Sigmoid colon (tissue), 4 donors: ENCODE measurements at regions not wholly inside any gene's neighbourhood (a gene's known extent, or its start where the extent isn't known, plus 50 kb on each side); places are given as distances from the start of the nearest gene placed in this dataset.

ENCODE experiments used
- CTCF ChIP-seq, 4 experiments: fragments of 450-650 bp in 3 of 4; fragments of 200-600 bp in 1 of 4; IDR thresholded peaks; one replicate each; pipeline ENCODE4 v1.5.1; 2016 to 2019; ENCODE audit warnings: antibody characterized with exemption in 4 of 4, mild to moderate bottlenecking in 3 of 4, moderate library complexity in 2 of 4
- EP300 ChIP-seq, 4 donors: sonication (generic); formaldehyde crosslinking; IDR thresholded peaks; one replicate each; pipeline ENCODE4 v1.6.1; 2017; ENCODE audit warnings: antibody characterized with exemption in 4 of 4
- POLR2A ChIP-seq, 2 donors: fragments of 450-650 bp; IDR thresholded peaks; one replicate each; pipeline ENCODE4 v1.6.1; 2016; ENCODE audit warnings: antibody characterized with exemption in 2 of 2, mild to moderate bottlenecking in 2 of 2, moderate library complexity in 2 of 2

DNA sequence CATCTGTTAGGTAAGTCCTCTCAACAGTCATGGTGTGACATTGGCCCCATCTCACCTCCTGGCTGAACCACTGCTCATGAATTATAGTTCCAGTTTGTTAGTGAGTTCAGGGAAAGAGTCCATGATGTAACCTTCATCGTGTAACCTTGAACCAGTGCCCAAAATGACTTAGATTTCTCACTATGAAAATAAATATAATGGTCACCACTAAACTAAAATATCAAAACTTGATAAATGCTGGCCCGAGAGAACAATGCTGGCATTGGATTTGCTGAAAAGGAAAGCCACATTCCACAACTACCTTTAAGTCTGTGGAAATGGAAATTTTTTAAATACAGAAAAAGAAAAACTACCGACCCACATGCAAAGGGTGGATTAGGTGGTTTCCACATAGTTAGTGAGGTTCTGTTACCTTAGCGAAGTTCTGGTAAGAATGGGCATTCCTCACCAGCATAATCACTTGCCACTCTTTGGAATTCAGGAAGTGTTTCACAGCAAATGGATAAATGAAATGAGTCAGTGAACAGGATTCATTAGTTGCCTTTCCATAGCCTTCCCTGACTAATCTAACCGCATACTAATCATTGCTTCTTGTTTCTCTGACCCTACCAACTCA is 133.9 kb upstream of the CTAGE1 start:
- TF ChIP-seq CTCF (IDR thresholded peaks at IDR 0.05), result no peak
- no peak for TF ChIP-seq EP300 (IDR thresholded peaks at IDR 0.05)
- TF ChIP-seq POLR2A (IDR thresholded peaks at IDR 0.05), result no peak
